Caki2 (cell line): ENCODE measurements at regions not wholly inside any gene's neighbourhood (a gene's known extent, or its start where the extent isn't known, plus 50 kb on each side); places are given as distances from the start of the nearest gene placed in this dataset.

Source experiments
- DNase-seq: peaks from one replicate; pipeline ENCODE4 v3.0.0-alpha.2; 2015; ENCODE audit warnings: low read depth
- in situ Hi-C: cut with HindIII; loops from 2 replicates; pipeline ENCODE4 v1.10.0; 2016; ENCODE audit warnings: low sequenced_read_pairs, low pct_unique_long_range_greater_than_20kb, mixed read lengths

DNA sequence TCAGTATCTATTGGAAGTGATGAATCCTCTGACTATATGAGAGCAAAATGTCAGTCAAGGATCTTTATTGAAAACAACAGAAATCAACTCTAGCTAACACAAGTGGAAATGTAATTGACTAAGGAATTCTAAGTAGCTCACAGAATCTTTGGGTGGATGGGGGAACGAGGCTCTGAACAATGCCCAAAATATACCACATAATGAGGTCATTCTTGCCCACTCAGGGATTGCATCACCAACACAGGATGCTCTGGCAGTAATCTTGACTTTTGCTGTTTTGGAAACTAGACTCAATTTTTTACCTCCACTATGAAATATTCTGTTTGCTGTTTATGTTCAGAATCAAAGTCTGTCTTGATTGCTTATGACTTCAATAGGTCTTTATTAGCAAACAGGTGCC lies 127.4 kb upstream of the UNC5C start:
- in situ Hi-C loops, result no loop called here
- no peak for DNase-seq

DNA sequence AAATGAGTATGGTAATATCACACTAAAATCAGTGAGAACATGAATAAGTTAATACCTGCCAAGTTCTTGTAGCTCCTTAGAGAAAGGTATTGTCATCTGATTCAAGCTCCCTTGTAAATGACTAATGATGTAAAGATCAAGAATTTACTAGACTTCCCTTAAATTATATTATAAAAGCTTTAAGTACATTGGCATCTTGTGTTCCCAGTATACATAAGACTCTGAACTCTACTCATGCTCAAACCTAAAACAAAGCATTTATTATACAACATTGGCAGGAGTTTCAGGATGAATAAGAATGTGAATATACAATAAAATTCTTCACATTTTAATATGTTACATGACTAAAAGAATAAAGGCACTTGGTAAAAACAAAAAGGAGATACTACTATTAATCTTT lies 126.8 kb upstream of the UNC5C start:
- no peak for DNase-seq
- in situ Hi-C loops, result no loop called here

GRCh38 chr4:95674521-95674981 lies 125.8 kb upstream of the UNC5C start:
- in situ Hi-C loops, result no loop called here
- no peak for DNase-seq

- no peak for DNase-seq
- in situ Hi-C loops, result no loop called here
Measured at GRCh38 chr4:95672811-95673210, 124.0 kb upstream of the UNC5C start.

GRCh38 chr4:95660719-95661118 lies 111.9 kb upstream of the UNC5C start:
- in situ Hi-C loops, result no loop called here
- no peak for DNase-seq

DNA sequence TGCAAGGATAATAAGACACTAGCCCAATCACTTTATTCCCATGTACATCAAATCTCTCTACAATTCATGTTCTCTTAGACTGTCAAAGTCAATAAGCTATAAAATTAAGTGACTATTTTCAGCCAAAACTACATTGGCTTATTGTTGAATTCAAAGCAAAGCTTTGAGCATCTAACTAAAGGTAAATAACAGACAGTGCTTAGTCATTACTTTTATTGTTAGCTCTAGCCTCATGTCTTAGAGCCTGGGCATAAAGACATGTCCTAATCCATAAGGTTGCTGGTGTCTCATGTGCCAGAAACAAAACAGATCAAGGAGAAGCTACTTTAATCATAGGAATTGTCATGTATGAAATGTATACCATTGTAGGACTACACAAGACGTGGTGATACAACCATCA lies 103.1 kb upstream of the UNC5C start:
- DNase-seq, result no peak
- in situ Hi-C loops, result no loop called here

- in situ Hi-C loops, result no loop called here
Measured at GRCh38 chr4:95644417-95644816, 95.6 kb upstream of the UNC5C start.

DNA sequence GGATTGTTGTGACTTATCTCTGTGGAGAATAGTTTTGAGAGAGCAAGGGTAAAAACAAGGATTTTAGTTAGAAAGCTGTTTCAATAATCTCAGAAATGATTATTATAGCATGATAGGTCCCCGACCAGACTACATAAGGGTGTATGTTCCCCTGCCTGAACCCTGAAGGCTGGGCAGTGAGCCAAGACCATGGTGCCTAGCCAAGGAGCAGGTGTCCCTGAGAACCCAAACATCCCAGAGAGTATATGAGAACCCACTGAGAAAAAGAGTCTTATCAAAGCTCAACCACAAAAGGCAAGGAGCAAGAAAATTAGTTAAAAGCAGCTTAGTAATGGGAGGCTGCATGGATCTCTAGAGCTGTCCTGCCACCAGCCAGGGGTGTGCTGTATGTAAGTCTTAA lies 94.9 kb upstream of the UNC5C start:
- no peak for DNase-seq
- in situ Hi-C loops, result no loop called here

More at GRCh38 chr4:95644417-95644816, 95.6 kb upstream of the UNC5C start:
- DNase-seq, result no peak

DNA sequence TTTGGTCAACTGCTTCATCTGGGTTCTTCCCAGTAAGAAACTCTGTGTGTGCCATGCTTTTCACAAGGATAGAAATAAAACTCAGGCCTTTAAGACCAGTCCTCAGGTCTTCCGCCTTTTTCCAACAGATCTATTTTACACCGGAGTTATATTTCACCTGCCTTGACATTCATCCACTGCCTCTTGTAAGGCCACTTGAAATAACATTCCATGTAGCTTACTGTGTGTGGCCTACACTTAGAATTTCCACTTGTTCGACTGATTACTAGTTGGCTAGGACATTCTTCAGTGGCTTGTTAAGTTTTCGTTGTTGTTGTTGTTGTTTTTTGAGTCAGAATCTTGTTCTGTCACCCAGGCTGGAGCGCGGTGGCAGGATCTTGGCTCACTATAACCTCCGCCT lies 92.8 kb upstream of the UNC5C start:
- DNase-seq, result no peak
- in situ Hi-C loops, result no loop called here

- in situ Hi-C loops, result no loop called here
- DNase-seq, result no peak
Measured at GRCh38 chr4:95640311-95640710, 91.5 kb upstream of the UNC5C start.

- in situ Hi-C loops, result no loop called here
- no peak for DNase-seq
Measured at GRCh38 chr4:95638920-95639501, 90.2 kb upstream of the UNC5C start.

DNA sequence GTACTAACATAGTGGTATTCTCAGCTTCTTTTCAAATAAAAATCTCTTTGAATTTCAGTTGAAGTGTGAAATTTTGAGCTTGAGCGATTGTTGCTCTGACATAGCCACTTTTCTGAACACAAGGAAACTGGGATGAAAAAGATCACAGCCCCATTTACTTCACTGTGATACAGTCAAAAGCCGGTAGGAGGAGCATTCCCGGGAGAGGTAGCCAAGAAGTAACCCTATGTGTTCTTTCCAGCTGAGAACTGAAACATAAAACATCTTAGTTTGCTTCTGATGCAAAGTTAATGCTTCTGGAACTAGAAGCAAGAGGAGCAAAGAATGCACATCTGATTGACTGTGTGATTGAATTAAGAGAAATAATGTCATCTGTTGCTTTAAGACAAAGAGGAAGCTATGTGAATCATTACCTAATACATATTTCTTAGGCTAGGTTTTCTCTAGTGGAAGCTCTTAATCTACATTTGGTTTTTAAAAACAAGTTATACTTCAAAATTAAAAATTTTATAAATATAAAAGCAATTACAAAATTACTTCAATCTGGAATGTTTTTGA lies 88.3 kb upstream of the UNC5C start:
- in situ Hi-C loops, result no loop called here

DNA sequence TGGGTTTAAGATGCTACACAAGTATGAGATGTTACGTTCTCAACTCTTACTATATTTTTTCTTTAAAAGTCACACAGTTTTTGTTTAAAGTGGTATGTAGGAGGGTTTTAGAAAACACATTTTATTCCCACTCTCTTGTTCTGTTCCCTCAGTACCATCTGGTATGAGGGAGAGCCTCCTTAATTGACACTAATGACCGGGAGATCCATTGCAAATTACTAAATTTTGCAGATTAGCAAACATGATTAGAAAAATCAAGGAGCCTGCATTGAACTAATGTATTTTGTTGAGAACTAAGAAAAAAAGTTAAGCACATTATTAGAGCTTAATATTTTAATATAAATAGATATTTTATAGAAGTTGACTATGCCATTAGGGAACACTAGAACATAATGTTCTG lies 87.3 kb upstream of the UNC5C start:
- DNase-seq, result no peak
- in situ Hi-C loops, result no loop called here

More for the DNA sequence above, 88.3 kb upstream of the UNC5C start:
- peak; percentile 23 for DNase-seq

GRCh38 chr4:95627709-95628108 lies 78.9 kb upstream of the UNC5C start:
- in situ Hi-C loops, result no loop called here
- no peak for DNase-seq

GRCh38 chr4:95627024-95627605 lies 78.3 kb upstream of the UNC5C start:
- no peak for DNase-seq
- in situ Hi-C loops, result no loop called here

GRCh38 chr4:95625020-95625419 lies 76.2 kb upstream of the UNC5C start:
- in situ Hi-C loops, result no loop called here
- DNase-seq, result no peak

DNA sequence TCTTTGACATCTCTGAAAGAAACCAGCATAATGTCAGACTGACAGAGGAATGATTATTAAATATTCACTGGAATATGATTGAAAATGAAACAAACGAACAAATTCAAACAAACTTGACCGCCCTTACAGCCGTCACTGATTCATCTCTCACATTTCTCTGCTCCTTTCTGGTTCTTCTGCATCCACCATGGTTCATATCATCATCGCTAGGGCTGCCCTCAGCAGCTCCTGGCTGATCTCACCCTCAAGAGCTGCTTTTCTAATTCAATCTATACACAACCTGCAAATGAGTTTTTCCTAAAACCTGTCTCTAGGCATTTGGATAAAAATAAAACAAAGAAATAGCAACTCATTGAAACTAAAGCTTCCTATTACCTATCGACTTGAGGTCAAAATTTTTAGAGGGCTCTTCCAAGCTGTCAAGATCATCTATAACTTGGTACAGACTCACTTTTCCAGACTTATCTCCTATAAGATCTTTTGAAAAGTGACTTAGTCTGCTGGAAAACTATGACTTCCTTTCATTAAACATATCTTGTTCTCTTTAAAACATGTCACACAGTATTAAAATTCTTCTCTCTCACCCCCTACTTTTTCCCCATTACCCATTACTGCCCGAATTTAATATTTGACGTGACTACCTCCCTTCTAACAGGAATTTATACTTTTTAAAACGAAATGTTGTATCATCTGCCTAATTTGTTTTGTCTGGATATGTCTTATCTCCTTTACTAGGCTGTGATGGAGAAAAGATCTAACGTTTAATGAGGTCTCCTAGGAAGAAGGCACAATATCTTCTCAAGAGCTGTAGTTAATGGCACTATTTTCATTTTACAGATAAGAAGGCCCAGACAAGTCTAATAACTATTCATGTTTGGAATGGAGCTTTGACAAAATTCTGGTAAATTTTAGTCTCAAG lies 71.0 kb upstream of the UNC5C start:
- in situ Hi-C loops, result no loop called here
- no peak for DNase-seq

DNA sequence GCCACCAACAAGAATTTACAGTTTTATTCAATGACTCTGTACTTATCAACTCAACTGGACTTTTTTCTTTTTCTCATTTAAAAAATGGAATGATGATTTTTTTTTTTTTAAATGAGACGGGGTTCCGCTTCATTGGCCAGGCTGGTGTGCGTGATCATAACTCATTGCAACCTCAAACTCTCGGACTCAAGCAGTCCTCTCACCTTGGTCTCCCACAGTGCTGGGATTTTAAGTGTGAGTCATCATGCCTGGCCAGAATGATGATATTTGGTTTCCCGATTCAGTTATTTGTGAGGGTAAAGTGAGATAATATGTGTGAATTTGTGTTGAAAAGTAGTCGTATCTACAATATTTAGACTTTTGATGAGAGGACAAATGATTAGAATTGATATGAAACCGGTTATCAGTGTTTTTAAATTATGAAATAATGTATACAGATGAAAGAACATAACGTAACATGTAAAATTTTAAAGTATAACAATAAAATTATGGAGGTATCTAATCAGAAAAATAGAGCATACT lies 66.0 kb upstream of the UNC5C start:
- no peak for DNase-seq
- in situ Hi-C loops, result no loop called here

- in situ Hi-C loops, result no loop called here
- DNase-seq, result no peak
Measured at GRCh38 chr4:95610061-95610569, 61.3 kb upstream of the UNC5C start.
